COLO829 (cell line): ENCODE measurements at regions not wholly inside any gene's neighbourhood (a gene's known extent, or its start where the extent isn't known, plus 50 kb on each side); places are given as distances from the start of the nearest gene placed in this dataset.
"Not testable (repeated sequence)": the region's sequence is repeated elsewhere in the genome, so short reads cannot be mapped to it uniquely, and the experiment has no call there.

ENCODE experiments used
- DNase-seq: peaks from one replicate; pipeline ENCODE4 v3.0.0; 2012; ENCODE audit warnings: low spot score

DNA sequence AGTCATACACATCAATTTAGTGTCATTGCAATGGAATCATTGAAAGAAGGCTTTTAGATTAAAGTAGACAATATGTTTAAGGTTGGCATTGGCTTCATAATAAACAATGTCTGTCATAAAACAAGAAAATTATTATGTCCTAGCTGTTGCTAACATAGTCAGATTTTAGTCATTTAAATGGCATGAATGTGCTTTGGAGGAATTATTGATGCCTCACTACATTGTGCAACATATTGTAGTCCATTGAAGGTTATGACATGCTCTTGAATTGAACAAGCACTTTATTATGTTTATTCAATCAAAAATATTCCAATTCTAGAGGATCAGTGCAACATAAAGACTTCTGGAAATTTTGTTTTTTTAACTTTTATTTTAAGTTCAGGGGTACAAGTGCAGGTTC, 489.8 kb upstream of the AMOT start:
- no peak for DNase-seq

DNA sequence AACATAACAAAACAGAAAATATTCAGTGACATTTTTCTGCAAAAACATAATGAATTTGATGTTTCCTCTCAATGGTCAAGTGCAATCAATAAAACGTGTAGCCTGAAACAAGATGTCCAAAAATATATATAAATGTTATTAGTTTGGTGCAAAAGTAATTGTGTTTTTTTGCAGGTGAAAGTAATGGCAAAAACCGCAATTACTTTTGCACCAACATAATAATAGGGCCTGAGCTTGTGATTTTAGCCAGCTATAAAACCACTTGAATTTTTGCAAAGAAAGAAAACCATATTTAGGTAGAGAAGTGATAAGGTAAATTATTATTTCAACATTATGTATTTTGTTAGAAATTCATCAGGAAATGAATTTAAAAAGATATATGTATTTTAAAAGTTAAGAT, 475.3 kb upstream of the AMOT start:
- DNase-seq = no peak

DNA sequence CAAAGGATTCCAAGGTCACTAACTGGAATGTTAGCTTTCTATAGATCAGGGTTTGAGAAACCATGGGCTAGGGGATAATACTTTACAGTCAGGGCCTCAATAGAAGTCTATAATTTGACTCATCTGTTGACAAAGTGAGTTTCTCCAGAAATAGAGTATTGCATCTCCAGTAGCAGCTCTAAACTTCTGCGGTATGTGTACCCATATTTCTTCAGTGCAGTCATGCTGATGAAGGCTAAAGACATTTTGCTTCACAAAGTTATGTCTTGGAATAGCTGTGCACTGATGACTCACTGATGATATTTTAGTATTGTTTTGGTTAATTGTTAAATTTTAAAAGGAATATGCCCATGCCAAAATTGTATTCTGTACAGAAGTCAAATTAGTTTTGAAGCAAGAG, 464.9 kb upstream of the AMOT start:
- DNase-seq = no peak

DNA sequence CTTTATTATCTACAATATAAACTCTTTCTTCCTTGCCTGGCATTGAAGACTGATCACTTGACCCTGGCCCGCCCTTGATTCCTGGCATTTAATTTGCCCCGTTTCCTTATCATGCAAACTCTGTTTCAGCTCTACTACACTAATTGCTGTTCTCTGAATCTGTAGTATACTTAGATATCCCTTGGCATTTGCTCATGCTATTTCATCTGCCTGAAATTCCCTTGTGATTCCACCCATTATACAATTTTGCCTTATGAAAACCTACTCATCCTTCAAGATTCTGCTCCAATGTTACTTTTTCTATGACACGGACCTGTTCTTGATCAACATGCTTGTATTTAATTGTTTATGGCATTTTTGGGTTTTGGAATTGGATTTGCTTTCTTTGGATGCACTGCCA, 459.9 kb upstream of the AMOT start:
- no peak for DNase-seq

DNA sequence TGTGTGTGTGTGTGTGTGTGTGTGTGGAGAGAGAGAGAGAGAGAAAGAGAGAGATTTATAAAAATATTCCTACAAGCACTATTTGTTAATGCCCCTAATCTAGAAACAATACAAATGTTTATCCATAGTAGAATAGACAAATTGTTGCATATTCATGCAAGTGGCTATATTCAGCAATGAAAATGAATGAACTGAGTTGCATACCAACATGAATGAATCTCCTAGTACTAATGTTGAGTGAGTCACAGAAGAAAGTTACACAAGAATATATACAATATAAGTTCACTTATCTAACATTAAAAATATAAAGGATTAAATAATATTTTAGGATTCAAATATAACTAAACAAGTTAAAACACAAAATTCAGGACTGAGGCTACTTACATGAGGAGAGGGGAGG, 456.8 kb upstream of the AMOT start:
- DNase-seq = no peak

DNA sequence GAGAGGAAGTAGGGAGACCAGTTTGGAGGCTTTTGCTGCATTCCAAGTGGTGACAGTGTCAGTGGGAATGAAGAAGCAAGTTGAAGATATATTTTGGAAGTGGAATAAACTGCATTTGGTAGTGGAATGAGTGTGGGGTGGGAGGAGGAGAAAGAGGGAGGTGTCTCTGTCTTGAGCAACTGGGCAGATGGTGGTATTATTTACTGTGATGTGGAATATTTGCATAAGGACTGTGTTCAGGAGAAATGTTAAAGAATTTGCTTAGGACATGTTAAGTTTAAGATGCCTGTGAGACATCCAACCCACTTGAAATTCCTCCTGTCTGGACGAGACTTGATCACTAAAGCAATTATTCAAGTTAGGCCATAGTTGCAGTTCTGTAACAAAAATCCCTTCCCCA, 448.9 kb upstream of the AMOT start:
- no peak for DNase-seq

DNA sequence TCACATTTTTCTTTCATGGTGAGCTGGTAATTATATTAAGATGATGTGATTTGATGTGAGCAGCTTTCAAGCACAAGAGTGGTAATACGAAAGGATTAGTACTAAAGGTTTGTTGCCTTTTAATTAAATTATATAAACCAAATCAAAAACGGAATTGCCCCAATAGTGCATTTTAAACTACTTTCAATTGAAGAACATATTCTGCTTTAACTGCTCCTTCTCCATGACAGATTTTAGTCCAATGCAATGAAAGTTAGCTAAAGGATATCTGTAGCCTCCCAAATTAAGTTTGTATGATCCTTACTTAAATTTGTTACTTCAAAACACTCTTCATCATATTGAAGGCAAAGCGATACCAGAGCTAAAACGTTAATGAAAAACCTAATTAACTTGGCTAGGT, 447.1 kb upstream of the AMOT start:
- no peak for DNase-seq

DNA sequence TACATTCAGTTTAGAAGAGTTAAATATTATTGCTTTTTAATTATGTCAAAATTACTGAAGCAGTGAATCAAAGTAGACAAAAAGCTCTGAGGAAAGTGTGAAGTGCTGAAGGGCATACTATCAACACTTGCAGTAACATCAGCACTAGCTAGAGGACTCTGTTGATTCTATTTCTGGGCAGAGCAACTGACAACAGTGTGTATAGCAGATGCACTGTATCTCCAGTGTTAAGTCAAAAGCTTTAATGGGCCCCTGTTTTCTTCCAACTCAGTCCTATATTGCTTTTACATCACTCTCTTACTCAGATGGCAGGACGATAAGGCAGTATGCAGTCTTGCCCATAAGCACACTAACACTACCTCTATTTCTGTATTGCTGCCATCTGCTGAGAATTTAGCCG, 435.2 kb upstream of the AMOT start:
- DNase-seq = no peak

DNA sequence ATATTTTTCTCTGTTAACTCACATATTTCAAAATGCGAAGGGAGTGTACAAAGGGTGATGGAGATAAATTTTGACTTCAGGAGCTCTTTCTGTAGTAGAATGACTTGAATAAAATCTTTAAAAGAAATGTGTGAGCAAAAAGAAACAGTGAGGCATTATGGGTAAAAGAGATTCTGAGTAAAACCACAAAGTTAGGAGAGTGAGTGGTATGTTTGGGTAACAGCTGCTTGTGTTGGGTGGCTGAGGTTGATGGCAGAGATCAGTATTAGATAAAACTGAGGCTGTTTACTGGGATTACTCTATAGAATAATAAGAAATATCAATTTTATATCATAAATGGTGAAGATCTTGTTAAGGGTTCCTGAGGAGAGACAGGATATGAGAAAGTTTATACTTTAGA, 434.2 kb upstream of the AMOT start:
- DNase-seq = no peak

DNA sequence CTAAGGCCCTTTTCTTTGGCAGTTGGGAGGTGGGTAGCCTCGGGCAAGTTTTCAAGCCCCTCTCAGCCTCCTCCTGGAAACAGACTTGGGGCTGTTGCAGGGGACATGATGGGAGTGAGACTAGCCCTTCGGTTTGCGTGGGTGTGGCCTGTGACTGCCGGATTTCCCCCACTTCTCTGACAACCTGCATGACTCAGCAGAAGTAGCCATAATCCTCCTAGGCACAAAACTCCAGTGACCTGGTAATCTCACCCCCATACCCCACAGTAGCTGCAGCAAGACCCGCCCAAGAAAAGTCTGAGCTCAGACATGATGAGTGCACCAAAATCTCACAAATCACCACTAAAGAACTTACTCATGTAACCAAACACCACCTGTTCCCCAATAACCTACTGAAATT, 433.7 kb upstream of the AMOT start:
- DNase-seq = no peak

DNA sequence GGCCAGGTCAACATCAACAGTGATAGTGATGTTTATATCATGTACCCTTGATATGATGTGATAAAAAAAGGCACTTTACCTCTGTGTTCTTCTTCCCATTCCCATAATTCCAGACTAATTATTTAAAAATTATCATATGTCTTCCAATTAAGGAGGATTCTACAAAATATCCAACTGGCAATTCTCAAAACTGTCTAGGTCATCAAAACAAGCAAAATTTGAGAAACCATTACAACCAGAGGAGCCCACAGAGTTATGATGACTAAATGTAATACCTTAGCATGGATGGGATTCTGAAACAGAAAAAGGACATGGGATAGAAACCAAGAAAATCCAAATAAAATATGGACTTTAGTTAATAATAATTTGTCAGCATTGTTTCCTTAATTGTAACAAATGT, 428.6 kb upstream of the AMOT start:
- DNase-seq = no peak

DNA sequence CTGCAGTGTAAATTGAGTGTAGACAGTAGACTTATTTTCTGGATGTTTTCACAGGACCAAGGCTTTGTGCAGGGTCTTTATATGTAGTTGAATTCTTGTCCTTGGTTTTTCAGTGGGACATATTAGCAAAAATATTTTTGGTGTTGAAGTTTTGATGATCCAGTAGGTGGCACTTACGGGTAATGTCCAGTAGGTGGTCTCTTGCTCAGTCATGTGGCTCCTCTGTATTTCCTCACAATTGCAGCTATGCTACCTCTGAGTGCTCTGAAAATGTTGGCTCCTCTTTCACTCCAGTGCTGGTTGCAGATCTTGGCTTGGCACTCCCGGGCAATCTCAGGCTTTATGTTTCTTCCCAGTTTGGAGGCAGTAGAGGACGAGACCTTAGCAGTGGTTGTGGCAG, 419.8 kb upstream of the AMOT start:
- DNase-seq = peak; percentile 1

DNA sequence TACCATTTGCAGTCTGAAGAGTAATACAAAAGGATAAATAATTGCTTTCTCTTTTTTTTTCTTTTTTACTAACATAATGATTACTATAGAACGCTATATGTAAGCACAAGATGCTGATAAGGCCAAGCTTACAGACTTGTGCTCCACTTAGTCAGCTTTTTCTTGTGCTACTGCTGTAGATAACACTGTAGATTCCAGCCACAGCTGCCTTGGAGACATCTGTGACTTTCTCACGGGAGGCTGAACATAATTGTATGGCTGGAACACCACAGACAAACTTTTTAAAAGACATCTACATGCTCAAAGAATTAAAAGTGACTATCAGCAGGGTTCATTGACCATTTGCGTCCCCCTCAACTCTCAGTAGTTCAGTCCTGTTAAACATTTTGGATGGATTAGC, 381.7 kb upstream of the AMOT start:
- no peak for DNase-seq

DNA sequence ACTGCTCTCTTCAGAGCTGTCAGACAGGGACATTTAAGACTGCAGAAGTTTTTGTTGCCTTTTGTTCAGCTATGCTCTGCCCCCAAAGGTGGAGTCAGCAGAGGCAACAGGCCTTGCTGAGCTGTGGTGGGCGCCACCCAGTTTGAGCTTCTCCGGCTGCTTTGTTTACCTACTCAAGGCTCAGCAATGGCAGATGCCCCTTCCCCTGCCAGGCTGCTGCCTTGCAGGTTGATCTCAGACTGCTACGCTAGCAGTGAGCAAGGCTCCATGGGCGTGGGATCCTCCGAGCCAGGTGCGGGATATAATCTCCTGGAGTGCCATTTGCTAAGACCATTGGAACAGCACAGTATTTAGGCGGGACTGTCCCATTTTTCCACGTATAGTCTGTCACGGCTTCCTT, 371.4 kb upstream of the AMOT start:
- no peak for DNase-seq

DNA sequence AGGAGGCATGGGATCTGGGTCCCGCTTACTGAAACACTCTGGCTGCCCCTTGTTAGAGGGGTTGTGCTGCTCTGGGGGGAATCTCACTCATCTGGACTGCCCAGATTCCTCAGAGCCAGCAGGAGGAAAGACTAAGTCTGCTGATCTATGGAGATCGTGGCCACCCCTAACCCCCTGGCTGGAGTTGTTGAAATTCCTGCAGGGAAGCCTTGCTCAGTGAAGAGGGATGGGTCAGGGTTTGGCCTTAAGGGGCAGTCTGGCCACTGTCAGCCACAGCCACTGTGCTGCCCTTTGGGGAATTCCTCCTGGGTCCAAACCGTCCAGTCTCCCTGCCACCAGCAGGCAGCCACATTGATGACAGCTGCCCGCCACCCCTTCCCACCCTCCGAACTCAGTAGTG, 362.0 kb upstream of the AMOT start:
- no peak for DNase-seq

DNA sequence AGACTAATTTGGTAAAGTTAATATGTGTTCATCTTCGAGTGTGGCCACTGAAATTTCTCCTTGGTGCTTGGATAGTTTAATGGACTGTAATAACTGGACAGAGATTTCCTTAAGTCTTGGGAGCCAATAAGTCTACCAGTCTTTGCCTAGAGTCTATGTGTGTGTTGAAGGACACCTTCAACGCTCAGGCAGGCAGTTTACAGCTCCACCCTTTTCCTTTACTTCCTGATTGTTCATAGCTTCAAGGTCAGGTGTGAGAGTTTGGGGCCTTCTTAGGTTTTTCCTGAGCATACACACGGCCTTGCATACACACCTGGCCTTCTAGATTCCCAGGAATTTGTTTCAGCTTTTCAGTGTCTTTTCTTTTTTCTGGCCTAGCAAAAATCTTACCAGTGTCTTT, 355.3 kb upstream of the AMOT start:
- no peak for DNase-seq

DNA sequence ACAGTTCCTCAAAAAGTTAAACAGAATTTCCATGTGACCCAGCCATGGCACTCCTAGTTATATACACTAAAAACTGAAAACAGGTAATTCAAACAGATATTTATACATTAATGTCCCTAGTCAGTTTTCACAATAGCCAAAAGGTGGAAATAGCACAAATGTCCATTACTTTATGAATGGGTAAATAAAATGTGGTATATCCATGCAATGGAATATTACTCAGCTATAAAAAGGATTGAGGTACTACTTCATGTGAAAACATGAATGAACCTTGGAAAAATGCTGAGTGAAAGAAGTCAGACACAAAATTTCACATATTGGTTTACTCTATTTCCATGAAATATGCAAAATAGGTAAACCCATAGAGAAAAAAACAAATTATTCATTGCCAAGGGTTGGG, 351.8 kb upstream of the AMOT start:
- no peak for DNase-seq

DNA sequence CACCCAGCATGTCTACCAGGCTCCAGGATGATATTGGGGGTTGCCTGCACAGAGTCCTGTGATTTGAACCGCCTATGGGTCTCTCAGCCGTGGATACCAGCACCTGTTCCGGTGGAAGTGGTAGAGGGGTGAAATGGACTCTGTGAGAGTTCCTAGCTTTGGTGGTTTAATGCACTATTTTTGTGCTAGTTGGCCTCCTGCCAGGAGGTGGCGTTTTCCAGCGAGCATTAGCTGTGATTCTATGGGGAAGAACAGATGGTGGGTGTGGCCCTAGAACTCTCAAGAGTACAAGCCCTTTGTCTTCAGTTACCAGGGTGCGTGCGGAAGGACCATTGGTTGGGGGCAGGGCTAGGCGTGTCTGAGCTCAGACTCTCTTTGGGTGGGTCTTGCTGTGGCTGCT, 316.9 kb upstream of the AMOT start:
- no peak for DNase-seq

DNA sequence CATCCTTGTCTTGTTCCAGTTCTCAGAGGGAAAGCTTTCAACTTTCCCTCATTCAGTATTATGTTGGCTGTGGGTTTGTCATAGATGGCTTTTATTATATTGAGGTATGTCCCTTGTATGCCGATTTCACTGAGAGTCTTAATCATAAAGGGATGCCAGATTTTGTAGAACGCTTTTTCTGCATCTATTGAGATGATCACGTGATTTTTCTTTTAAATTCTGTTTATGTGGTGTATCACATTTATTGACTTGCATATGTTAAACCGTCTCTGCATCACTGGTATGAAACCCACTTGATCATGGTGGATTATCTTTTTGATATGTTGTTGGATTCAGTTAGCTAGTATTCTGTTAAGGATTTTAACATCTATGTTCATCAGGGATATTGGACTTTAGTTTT, 313.7 kb upstream of the AMOT start:
- not testable (repeated sequence) for DNase-seq

DNA sequence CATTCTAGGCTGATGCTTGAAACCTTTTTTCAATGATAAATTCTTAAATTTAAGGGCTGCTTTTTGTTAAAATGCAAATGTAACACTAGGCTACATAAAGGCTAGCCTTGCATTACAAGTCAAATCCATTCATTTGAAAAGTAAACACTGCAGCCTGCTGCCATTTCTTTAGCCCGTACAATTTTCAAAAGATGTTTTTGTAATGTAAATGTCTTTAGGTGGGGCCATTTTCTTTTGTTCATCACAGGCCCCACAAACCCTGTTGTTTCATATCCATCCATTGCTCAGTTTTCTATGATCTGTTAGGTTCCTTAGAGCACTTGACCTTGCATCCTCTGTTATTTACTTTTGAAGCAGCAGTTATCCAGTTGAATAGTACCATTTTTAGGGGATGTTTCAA, 296.2 kb upstream of the AMOT start:
- DNase-seq = no peak

DNA sequence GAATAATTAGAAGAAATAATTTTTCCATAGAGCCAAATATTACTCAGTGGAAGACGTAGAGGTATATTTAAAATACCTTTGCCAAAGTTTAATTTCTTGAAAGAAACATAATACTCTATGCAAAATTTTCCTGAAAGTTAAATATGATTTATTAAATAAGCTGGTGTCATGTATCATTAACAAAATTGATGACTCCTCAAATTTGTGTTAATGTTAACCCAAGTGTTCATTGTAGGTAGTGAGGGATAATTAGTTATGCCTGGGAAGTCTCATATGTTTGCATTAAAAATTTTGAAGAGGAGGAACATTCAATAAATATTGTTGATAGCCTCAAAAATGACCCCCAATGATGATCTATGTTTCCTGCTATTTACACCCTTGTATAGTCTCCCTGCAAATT, 292.7 kb upstream of the AMOT start:
- no peak for DNase-seq

DNA sequence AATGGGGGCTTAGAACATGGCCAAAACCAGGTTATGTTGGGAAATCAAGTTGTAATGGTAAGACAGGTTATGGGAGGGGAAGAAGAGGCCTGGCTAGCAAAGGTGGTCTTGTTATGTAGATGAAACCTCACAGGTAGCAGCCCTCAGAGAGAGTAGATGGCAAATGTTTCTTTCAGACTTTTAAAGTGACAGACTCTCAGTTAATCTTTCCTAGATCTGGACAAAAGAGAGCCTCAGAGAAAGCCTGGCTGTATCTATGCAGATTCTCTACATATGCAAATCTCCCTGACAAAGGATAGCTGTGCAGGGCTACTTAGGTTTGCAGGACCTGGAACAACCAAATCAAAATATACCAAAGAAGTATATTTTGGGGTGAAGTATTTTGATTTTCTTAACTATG, 284.1 kb upstream of the AMOT start:
- no peak for DNase-seq

DNA sequence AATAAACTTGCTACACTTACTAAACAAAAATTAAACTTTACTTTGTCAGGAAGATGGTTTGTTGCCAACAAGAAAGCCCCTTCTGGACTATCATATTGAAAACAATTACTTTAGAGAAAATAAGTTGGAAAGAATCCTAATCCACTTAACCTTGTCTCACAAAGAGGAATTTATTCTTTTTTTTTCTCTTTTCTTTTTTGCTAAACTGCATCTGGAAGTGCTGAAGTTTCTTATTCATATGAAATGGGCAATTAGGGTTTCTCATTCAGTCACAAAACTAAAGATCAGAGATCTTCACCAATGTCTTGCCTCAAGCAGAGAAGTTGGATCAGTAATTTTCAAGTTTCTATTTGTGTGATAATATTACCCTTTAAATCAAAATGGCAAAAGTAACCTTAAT, 234.9 kb upstream of the AMOT start:
- no peak for DNase-seq

DNA sequence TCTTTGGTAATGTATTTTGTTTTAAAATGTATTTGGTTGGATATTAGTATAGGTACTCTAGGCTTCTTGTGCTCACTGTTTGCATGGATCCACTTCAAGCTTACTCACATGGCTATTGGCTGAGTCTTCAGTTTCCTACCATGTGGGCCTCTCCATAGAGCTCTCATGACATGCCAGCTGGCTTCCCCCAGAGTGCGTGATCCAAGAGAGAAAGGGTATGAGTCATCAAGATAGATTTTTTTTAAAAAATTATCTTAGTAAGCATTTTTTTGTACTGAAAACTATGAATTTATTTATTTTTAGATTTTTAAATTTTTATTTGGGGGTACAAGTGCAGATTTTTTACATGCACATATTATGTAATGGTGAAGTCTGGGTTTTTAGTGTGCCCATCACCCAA, 219.1 kb upstream of the AMOT start:
- DNase-seq = peak; percentile 8

DNA sequence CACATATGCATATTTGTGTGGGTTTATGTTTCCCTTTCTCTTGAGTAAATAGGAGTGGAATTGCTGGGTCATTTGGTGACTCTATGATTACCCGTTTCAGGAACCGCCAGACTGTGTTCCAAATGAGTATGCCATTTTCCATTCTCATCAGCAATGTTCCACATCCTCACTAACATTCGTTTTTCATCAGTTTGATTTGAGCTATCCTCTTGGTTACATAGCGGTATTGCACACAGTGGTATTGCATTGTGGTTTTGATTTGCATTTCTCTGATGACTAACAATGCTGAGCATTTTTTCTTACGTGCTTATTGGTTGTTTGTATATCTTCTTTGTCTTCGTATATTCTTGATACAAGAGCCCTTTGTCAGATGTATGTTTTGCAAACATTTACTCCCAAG, 218.0 kb upstream of the AMOT start:
- DNase-seq = no peak

DNA sequence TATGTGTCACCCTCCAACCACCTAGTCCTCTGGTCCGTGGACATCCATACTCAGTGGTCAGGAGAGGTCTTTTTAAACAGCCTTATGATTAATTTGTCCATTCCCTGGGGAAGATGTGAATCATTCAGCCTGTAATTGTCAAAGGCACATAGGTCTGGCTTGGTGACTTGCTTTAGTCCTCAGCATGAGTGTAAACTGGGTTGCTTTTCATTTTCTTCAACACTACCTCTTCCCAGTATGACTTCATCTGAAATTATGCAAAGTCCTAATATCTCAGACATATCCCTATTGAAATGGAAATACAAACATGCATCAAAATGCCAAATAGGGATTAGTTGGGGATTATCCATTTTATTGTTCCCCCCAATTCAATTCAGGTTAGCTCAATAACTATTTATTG, 208.3 kb upstream of the AMOT start:
- DNase-seq = no peak
